NCI-H510A (cell line): ENCODE measurements at regions not wholly inside any gene's neighbourhood (a gene's known extent, or its start where the extent isn't known, plus 50 kb on each side); places are given as distances from the start of the nearest gene placed in this dataset.

Experiments
- DNase-seq: peaks from one replicate; lab custom pipeline; 2025; lab: John Stamatoyannopoulos, UW

- DNase-seq: no peak
Measured at GRCh38 chr15:26477044-26477443, 295.8 kb downstream of the GABRB3 start.

GRCh38 chr15:26475554-26475953 is 297.3 kb downstream of the GABRB3 start:
- DNase-seq: no peak

DNA sequence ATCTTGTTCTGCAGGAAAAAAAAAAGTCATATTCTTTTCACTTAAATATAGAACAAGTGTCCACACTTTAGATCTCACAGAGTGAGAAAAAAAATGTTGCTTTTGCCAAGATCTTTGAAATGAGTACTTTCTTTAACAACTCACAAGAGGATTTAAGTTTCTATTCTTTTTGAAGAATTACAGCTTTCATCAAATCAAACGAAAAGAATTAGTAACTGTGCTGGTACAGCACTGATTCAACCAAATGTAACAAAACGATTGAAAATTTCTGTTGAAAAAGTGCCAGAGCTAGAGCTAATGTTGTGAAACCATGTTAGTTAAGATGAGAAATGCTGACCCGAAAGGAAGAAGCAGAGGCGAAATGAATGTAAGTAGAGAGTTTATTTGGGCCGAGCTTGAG is 300.2 kb downstream of the GABRB3 start:
- DNase-seq: no peak

DNA sequence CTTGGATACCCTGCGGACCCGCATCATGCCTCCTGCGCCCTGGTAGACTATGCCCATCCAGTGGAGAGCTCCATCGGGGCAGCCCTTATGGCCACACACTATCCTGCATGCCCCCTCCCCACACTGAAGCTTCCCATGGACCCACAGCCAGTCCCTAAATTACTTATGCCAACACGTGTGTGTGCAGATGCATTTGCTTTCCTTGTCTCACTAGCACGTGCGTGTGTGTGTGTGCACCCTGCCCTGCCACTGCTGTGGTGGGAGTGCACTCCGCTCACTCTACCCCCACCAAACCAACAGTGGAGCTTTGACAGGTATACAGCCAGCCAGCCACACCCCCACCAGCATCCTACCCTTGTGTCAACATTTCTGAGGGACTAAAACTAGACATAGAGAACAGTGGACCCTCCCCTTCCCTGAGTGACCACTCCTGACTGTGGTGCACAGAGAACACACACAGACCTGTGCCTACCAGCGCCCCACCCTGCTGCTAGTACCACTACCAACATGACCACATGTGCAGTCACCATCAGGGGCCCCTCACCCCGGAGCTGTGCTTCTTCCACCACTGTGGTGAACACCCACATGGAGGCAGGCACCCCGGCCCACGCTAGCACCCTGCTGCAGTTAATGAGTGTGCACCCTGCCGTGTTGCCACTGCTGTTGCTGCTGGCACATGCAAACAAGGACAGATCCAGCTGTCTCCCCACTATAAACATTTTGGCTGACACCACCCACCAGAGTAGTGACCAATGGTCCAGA is 310.8 kb downstream of the GABRB3 start:
- no peak for DNase-seq

DNA sequence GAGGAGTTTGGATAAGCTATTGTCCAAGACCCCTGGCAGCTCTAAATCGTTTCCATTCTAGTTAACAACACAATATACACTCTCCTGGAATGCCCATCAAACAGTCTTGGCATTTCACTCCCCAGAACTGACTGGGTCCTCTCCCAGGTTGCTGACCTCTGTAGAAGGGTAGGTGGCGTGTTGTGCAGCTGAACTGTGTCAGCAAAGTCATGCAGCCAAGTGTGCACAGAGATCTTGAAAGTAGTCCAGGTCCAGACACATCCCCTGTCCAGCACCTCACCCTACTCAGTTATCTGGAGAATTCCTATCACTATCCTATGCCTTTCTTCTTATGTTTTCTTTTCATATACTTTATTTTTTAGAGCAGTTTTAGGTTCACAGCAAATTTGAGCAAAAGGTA is 312.7 kb downstream of the GABRB3 start:
- DNase-seq: no peak

- DNase-seq: no peak
Measured at GRCh38 chr15:26455828-26456227, 317.0 kb downstream of the GABRB3 start.

- DNase-seq: no peak
Measured at GRCh38 chr15:26453914-26454313, 319.0 kb downstream of the GABRB3 start.

DNA sequence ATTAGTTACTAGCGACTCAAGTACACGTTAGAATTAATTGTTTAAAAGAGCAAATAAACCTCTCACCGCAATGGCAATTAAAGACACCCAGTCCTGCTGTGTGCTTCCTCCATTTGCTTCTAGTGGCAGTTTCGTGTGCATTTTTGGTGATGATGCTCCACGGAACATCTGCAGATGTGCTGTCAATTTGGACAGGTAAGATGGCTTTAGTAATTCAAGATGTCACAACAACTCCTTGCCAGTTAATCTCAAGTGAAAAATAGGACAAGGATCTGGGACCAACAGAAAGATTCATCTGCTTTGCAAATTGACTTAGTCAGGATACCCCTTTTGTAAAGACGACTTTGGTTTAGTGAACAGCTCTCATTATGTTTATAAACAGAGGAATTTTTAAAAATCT is 320.9 kb downstream of the GABRB3 start:
- no peak for DNase-seq

- no peak for DNase-seq
Measured at GRCh38 chr15:26449291-26449690, 323.6 kb downstream of the GABRB3 start.

GRCh38 chr15:26443321-26443720 is 329.5 kb downstream of the GABRB3 start:
- no peak for DNase-seq

GRCh38 chr15:26442680-26443079 is 330.2 kb downstream of the GABRB3 start:
- no peak for DNase-seq

GRCh38 chr15:26439681-26440080 is 333.2 kb downstream of the GABRB3 start:
- DNase-seq: no peak

DNA sequence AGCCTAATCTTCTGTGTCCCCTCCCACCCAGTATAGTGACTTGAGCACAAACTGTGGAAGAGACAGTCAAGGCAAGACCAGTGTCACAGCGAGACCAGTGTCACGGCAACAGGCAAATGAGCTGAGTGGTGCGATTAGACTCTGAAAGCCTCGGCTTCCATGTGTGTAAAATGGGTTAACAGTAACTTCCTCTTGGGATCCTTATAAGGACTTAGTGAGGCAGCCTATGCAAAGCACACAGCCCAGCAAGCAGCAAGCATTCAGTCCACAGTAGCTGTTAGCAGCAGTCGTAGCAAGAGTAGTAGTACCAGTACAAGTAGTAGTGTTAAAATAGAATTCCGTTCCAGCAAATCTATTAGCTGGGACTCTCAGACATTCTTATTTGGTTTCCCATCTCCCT is 334.1 kb downstream of the GABRB3 start:
- no peak for DNase-seq

- DNase-seq: no peak
Measured at GRCh38 chr15:26438316-26438715, 334.6 kb downstream of the GABRB3 start.

DNA sequence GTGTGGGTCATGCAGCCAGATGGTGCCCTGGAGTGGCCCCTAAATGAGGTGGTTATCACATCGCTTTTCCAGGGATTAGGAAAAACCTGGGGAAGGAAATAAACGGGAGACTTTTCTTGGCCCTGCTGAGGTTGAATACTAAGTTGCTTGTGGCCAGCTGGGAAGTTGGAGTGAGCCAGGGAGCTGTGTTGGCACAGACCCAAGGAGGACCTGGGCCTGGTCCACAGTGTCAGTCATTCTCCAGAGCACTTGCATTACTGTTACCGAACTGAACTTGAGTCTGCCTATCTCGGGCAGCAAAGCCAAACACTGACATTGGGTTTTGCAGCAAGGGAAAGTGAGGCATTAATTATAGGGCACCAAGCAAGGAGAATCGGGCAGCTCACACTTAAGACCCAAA is 339.0 kb downstream of the GABRB3 start:
- DNase-seq: no peak

GRCh38 chr15:26433060-26433459 is 339.8 kb downstream of the GABRB3 start:
- no peak for DNase-seq

- no peak for DNase-seq
Measured at GRCh38 chr15:26421065-26421464, 351.8 kb downstream of the GABRB3 start.

- no peak for DNase-seq
Measured at GRCh38 chr15:26395624-26396023, 377.2 kb downstream of the GABRB3 start.

DNA sequence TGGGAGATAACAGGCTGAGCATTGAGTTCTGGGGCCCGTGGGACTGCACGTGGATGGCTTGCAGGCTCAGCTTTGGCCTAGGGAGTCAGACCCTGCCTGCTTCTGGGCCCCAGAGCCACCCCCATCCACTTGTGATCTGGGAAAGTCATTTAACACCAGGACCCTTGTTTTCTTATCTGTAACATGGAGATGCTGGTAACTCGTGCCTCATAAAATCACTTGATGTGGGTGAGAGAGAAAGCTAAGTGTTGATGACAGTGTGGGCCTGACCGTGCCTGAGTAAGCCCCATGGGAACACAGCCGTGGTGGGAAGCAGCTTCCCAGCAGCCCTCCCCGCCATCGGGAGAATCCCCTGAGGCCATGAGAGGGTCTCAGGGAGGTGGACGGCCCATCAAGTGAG is 378.1 kb downstream of the GABRB3 start:
- no peak for DNase-seq

DNA sequence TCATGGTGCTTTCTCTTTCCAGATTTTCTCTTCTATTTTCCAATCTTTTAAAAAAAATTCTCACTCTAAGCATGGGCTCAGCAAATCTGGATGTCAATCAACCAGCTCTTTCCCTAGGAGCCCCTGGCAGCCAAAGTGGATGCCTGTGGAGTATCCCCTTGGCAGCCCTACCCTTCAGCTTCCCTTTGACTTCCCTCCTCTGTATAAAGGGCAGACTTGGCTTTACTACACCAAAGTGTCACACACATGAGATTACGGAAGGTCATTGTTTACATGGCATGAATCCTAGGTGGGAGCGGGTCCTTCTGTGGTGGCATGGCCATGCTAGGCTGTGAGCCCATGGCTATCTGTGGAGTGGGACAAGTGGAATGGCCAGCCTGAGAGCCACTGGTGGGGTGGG is 379.9 kb downstream of the GABRB3 start:
- DNase-seq: no peak

DNA sequence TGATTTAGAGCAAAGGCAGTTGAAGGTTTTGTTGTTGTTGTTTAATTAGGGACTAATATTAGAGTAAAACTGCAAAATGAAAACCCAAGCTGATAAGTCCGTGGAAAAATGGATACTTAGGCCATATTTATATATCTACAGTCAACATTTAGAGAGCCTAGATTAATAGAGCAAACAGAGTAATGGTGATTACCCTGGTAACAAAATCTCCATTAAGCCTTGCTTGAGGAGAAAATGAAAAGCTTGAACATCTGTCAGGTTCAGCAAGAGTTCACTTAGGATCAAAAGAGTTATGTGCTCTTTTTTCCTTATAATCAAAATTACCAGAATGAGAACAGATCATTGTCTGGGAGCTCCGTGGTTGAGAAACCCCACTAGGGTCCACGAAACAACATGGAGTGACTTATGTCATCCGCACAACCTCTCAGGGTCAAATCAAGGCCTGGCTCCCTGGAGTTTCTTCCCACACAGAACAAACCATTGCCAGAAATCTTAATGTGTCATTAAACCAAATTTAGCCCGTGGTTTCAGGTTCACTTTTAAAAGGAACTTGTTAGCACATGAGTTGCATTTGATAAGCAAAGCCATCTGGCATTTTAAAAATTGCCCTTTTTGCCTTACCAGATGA is 381.2 kb downstream of the GABRB3 start:
- DNase-seq: no peak

GRCh38 chr15:26382444-26383072 is 390.3 kb downstream of the GABRB3 start:
- DNase-seq: no peak

DNA sequence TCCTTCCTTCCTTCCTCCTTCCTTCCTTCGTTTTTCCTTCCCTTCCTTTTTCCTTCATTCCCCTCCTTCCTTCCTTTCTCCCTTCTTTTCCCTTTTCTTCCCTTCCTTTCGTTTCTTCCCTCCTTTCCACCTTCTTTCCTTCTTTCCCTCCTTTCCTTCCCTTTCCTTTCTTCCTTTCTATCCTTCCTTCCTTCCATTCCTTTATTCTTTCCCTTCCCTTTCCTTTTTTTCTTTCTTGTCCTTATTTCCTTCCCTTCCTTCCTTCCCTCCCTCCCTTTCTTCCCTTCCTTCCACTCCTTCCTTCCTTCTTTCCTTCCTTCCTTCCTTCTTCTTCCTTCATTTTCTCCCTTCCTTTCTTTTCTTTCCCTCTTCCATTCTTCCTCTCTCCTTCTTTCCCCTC is 394.6 kb downstream of the GABRB3 start:
- no peak for DNase-seq
